Karpas-422 (cell line): ENCODE measurements at regions not wholly inside any gene's neighbourhood (a gene's known extent, or its start where the extent isn't known, plus 50 kb on each side); places are given as distances from the start of the nearest gene placed in this dataset.

Source experiments
- DNase-seq: peaks from one replicate; pipeline ENCODE4 v3.0.0-alpha.2; 2015
- H2AFZ ChIP-seq: fragments of 200-600 bp; sonication (generic); 2 replicates; pipeline ENCODE4 v1.6.1; 2014; ENCODE audit warnings: antibody characterized with exemption, low read length, mixed read lengths
- H3K27ac ChIP-seq: fragments of 200-600 bp; sonication (generic); 2 replicates; pipeline ENCODE4 v1.5.1; 2014; ENCODE audit warnings: mild to moderate bottlenecking, low read length, moderate library complexity
- H3K27me3 ChIP-seq: fragments of 200-600 bp; sonication (generic); 2 replicates; pipeline ENCODE4 v1.6.1; 2014; ENCODE audit warnings: low read length, mixed read lengths
- H3K36me3 ChIP-seq: fragments of 200-600 bp; sonication (generic); 2 replicates; pipeline ENCODE4 v1.6.1; 2014; ENCODE audit warnings: low read length, mixed read lengths; ENCODE audit not compliant: insufficient read depth
- H3K4me1 ChIP-seq: fragments of 200-600 bp; sonication (generic); 2 replicates; pipeline ENCODE4 v1.6.1; 2014; ENCODE audit warnings: mild to moderate bottlenecking, low read length, mixed read lengths
- H3K4me2 ChIP-seq: fragments of 200-600 bp; sonication (generic); 2 replicates; pipeline ENCODE4 v1.6.1; 2014; ENCODE audit warnings: low read length, low read depth, mild to moderate bottlenecking; ENCODE audit not compliant: poor library complexity, severe bottlenecking
- H3K4me3 ChIP-seq: fragments of 200-600 bp; sonication (generic); 2 replicates; pipeline ENCODE4 v1.5.1; 2014; ENCODE audit warnings: mild to moderate bottlenecking, antibody characterized with exemption, low read length, mixed read lengths
- H3K79me2 ChIP-seq: fragments of 200-600 bp; sonication (generic); 2 replicates; pipeline ENCODE4 v1.6.1; 2014; ENCODE audit warnings: mild to moderate bottlenecking, low read length, mixed read lengths
- H3K9ac ChIP-seq: fragments of 200-600 bp; sonication (generic); 2 replicates; pipeline ENCODE4 v1.6.0; 2014; ENCODE audit warnings: low read length
- H3K9me2 ChIP-seq: fragments of 200-600 bp; sonication (generic), shearing (Covaris generic); replicated peaks from 2 replicates; pipeline ENCODE4 v1.6.0; 2014; ENCODE audit warnings: mild to moderate bottlenecking, low read length, moderate library complexity; ENCODE audit not compliant: insufficient read depth
- H3K9me3 ChIP-seq: fragments of 300-700, 200-600 bp; sonication (generic); 2 replicates; pipeline ENCODE4 v1.6.1; 2014; ENCODE audit warnings: low read length, mixed read lengths
- H4K20me1 ChIP-seq: fragments of 200-600 bp; sonication (generic); 2 replicates; pipeline ENCODE4 v1.6.1; 2014; ENCODE audit warnings: mild to moderate bottlenecking, antibody characterized with exemption, low read length, low read depth; ENCODE audit not compliant: insufficient read depth

DNA sequence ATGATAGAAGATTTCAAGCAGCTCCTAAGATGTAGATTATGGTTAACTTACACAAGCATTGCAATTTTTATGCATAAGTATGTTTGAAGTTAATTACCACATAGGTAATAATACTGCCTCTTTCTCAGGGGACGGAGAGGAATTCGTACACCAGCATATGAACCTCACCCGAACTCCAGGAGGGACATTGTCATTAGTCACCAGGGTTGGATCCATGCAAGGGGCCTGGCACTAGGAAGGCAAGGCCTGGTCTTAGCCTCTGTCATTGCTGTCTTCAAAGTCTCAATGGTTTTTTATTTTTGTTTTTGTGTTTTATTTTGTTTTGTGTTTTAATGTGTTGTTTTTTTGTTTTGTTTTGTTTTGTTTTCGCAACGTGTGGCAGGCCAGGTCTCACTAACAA, 145.6 kb upstream of the PPP2R2D start:
- no peaks in the 10 kb centered on the region for H3K4me1 ChIP-seq
- no peak overlapping the region for H3K9ac ChIP-seq
- H3K9me3 ChIP-seq, result no peaks in the 10 kb centered on the region
- H2AFZ ChIP-seq, result no peak overlapping the region
- H3K79me2 ChIP-seq, result no peaks in the 10 kb centered on the region
- H3K27ac ChIP-seq, result no peak overlapping the region
- no peak overlapping the region for H3K4me3 ChIP-seq
- H3K27me3 ChIP-seq, result no peaks in the 10 kb centered on the region
- H3K4me2 ChIP-seq, result no peak overlapping the region
- no peak for DNase-seq
- no peaks in the 10 kb centered on the region for H4K20me1 ChIP-seq
- H3K9me2 ChIP-seq, result no peaks in the 10 kb centered on the region
- H3K36me3 ChIP-seq, result no peaks in the 10 kb centered on the region

DNA sequence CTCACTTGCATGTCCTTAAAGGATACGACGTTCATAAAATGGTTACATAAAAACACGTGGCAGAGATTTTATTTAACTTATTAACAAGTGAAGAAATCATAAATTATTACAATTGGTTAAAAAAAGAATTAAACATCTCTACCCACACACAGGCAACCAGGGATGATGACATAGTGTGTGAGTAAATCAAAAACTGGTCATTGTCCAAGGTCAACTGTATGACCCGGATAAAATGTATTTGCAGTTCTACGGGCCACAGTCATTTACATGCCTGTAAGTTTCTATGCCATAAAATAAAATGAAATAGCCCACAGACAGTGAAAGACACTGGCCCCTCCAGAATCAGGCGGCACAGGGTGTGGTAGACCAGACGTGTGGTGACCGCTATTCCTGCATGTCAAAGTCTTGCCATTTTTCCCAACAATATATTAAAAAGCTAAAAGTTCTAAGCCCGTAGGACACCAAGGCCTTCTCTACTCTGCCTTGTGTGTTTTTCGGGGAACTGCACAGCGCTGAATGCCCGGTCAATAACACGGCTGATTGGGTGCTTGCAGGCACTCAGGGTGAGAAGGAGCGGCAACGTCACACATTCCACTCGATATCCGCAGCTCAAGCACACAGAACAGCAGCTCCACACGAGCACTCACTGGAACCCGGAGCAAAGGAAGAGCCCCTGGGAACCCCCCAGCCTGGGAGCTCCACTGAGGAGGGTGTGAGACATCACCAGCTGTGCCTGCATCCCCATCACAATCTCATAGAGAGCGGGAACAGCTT, 143.3 kb upstream of the PPP2R2D start:
- Histone ChIP-seq H3K4me2 (no peak overlapping the region), H3K9ac (no peak overlapping the region), H3K9me3 (no peaks in the 10 kb centered on the region), H3K79me2 (no peaks in the 10 kb centered on the region), H2AFZ (no peak overlapping the region), H3K27ac (no peak overlapping the region), H3K4me3 (no peak overlapping the region), H3K9me2 (no peaks in the 10 kb centered on the region), H3K27me3 (no peaks in the 10 kb centered on the region), H4K20me1 (no peaks in the 10 kb centered on the region), H3K4me1 (no peaks in the 10 kb centered on the region; the same call in 1 of the 2 replicates), H3K36me3 (no peaks in the 10 kb centered on the region)
- no peak for DNase-seq

DNA sequence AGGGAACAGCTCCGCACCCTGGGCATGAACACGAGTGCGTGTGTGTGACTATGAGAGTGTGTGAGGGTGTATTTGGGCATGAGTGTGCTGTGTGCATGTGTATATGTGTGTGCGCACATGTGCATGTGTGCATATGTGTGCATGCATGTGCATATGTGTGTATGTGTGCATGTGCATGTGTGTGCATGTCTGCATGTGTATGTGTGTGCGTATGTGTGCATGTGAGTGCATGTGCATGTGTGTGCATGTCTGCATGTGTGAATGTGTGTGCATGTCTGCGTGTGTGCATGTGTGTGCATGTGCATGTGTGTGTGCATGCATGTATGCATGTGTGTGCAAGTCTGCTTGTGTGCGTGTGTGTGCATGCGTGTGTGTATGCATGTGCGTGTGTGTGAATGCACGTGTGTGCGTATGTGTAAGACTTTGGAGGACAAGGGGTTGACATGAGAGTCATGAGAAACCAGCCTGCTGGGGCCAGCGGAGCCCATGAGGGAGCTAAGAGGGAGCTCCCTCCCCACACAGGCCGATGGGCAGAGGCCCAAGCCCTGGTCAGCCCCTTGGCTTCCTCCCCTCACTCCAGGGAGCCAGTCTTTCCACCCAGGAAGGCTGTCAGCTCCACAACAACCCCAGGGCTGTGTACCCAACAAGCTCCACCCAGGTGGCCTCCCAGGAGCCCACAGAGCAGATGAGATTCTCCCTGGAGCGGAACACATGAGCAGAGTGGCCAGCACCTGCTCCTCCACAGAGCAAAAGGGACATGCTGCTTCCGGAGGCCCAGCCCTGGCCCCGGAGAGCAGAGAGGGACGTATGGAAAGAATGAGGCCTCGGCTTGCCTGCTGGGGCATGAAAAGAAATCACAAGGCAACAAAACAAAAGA, 142.5 kb upstream of the PPP2R2D start:
- no peaks in the 10 kb centered on the region for H3K27me3 ChIP-seq
- H3K9me3 ChIP-seq, result no peaks in the 10 kb centered on the region
- no peaks in the 10 kb centered on the region for H3K79me2 ChIP-seq
- no peak overlapping the region for H3K27ac ChIP-seq
- H3K36me3 ChIP-seq, result no peaks in the 10 kb centered on the region
- no peak overlapping the region for H3K9ac ChIP-seq
- no peak overlapping the region for H3K4me3 ChIP-seq
- no peak overlapping the region for H3K4me2 ChIP-seq
- no peaks in the 10 kb centered on the region for H3K9me2 ChIP-seq
- H4K20me1 ChIP-seq, result no peaks in the 10 kb centered on the region
- DNase-seq, result no peak
- no peaks in the 10 kb centered on the region; the same call in 1 of the 2 replicates for H3K4me1 ChIP-seq
- H2AFZ ChIP-seq, result no peak overlapping the region

- no peaks in the 10 kb centered on the region; the same call in 1 of the 2 replicates for H3K4me1 ChIP-seq
- DNase-seq, result no peak
- H3K27me3 ChIP-seq, result no peaks in the 10 kb centered on the region
- H2AFZ ChIP-seq, result no peak overlapping the region
- H3K4me3 ChIP-seq, result no peak overlapping the region
- H3K9me3 ChIP-seq, result no peaks in the 10 kb centered on the region
- no peak overlapping the region for H3K9ac ChIP-seq
- H3K4me2 ChIP-seq, result no peak overlapping the region
- no peaks in the 10 kb centered on the region for H3K36me3 ChIP-seq
- H3K9me2 ChIP-seq, result no peaks in the 10 kb centered on the region
- no peaks in the 10 kb centered on the region for H3K79me2 ChIP-seq
- H3K27ac ChIP-seq, result no peak overlapping the region
- no peaks in the 10 kb centered on the region for H4K20me1 ChIP-seq
These were observed 141.9 kb upstream of the PPP2R2D start for GRCh38 chr10:131758939-131759301.

DNA sequence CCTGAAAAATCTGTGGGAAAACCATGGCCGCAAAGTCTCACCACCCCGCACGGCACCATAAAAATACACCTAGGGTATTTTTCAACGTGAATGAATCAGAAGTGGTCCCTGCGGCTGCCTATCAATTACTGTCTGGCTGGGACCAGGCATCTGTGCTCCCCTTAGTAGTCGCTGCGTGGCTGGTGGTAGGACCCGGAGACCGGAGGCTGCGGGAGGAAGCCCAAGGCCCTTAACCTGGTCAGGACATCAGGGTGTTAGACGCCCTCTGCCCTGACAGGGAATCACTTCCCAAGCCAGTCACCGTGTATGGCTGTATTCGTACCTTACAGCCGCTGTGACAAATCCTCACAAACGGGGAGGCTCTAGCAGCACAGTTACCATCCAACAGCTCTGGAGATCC, 141.5 kb upstream of the PPP2R2D start:
- Histone ChIP-seq H3K4me3 (no peak overlapping the region), H3K79me2 (no peaks in the 10 kb centered on the region), H3K4me2 (no peak overlapping the region), H2AFZ (no peak overlapping the region), H3K9me3 (no peaks in the 10 kb centered on the region), H3K27ac (no peak overlapping the region), H3K36me3 (no peaks in the 10 kb centered on the region), H3K27me3 (no peaks in the 10 kb centered on the region), H3K9ac (no peak overlapping the region), H4K20me1 (no peaks in the 10 kb centered on the region), H3K4me1 (no peaks in the 10 kb centered on the region; the same call in 1 of the 2 replicates), H3K9me2 (no peaks in the 10 kb centered on the region)
- no peak for DNase-seq

- no peak for DNase-seq
- Histone ChIP-seq H3K27ac (no peak overlapping the region), H2AFZ (no peak overlapping the region), H3K9me3 (no peaks in the 10 kb centered on the region), H3K4me1 (no peaks in the 10 kb centered on the region; the same call in 1 of the 2 replicates), H3K4me3 (no peak overlapping the region), H3K9ac (no peak overlapping the region), H3K4me2 (no peak overlapping the region), H4K20me1 (no peaks in the 10 kb centered on the region), H3K79me2 (no peaks in the 10 kb centered on the region), H3K36me3 (no peaks in the 10 kb centered on the region), H3K27me3 (no peaks in the 10 kb centered on the region), H3K9me2 (no peaks in the 10 kb centered on the region)
These were observed 140.2 kb upstream of the PPP2R2D start for GRCh38 chr10:131760416-131761166.

DNA sequence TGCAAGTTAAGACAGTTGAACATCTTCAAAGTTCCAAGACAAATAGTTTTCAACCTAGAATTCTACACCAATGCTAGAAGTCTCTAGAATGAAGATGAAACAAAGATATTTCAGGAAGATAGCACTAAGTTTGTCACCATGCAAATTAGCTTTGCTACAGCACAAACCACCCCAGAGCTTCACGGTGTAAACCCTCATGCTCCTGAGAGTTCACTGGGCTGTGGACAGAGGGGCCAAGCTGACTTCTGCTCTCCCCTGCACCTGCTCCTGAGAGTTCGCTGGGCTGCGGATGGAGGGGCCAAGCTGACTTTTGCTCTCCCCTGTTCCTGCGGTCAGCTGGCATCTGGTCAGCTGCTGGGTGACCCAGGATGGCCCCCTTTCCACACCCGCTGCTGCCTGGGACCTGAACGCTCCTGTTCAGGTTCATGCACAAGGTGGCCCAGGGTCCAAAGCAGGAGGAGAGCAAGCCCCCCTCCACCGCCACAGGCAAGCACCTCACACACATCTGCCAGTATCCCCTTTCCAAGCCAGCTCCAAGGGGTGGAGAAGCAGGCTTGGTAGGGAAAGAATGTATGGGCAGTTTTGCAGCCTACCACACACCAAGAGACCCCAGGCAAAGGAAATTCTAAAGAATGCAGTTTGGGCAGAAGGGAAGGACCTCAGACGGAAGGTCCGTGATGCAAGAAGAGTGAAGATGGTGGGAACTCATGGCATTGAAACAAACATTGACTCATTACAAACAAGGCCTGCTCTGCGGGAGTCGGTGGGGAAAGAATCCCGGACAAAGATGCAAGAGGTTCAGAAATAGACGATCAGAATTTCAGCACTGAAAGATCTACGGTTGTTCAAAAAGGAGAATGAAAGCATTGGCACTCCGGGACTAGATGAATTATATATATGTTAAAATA, 137.8 kb upstream of the PPP2R2D start:
- DNase-seq, result no peak
- Histone ChIP-seq H3K36me3 (no peaks in the 10 kb centered on the region), H2AFZ (no peak overlapping the region), H3K9me2 (no peaks in the 10 kb centered on the region), H3K27ac (no peak overlapping the region), H4K20me1 (no peaks in the 10 kb centered on the region), H3K79me2 (no peaks in the 10 kb centered on the region), H3K9me3 (no peaks in the 10 kb centered on the region), H3K9ac (no peak overlapping the region), H3K4me3 (no peak overlapping the region), H3K27me3 (no peaks in the 10 kb centered on the region), H3K4me1 (no peaks in the 10 kb centered on the region; the same call in 1 of the 2 replicates), H3K4me2 (no peak overlapping the region)
